Duodenal mucosa (tissue), 2 donors: ENCODE measurements at regions not wholly inside any gene's neighbourhood (a gene's known extent, or its start where the extent isn't known, plus 50 kb on each side); places are given as distances from the start of the nearest gene placed in this dataset.

Source experiments
- H3K27ac ChIP-seq: one replicate; pipeline ENCODE4 v1.7.0; 2013; ENCODE audit warnings: low read depth, low read length
- H3K27me3 ChIP-seq, 2 donors: one replicate each; pipeline ENCODE4 v1.7.0; 2013; ENCODE audit warnings: low read length in 2 of 2, control low read depth in 1 of 2; ENCODE audit not compliant: insufficient read depth in 2 of 2, control insufficient read depth in 1 of 2
- H3K36me3 ChIP-seq, 2 donors: one replicate each; pipeline ENCODE4 v1.7.0; 2013; ENCODE audit warnings: low read length in 2 of 2, control low read depth in 1 of 2; ENCODE audit not compliant: insufficient read depth in 2 of 2, control insufficient read depth in 1 of 2
- H3K4me1 ChIP-seq, 2 donors: one replicate each; pipeline ENCODE4 v1.7.0; 2013; ENCODE audit warnings: low read length in 2 of 2, control low read depth in 1 of 2; ENCODE audit not compliant: insufficient read depth in 2 of 2, control insufficient read depth in 1 of 2
- H3K4me3 ChIP-seq, 2 donors: one replicate each; pipeline ENCODE4 v1.7.0; 2013; ENCODE audit warnings: low read length in 2 of 2, low read depth in 1 of 2
- H3K9ac ChIP-seq, 2 donors: one replicate each; pipeline ENCODE4 v1.7.0; 2013; ENCODE audit warnings: low read length in 2 of 2, low read depth in 1 of 2
- H3K9me3 ChIP-seq, 2 donors: one replicate each; pipeline ENCODE4 v1.7.0; 2013; ENCODE audit warnings: low read length in 2 of 2, control low read depth in 1 of 2; ENCODE audit not compliant: control insufficient read depth in 1 of 2

- Histone ChIP-seq H3K9ac (no peak overlapping the region), H3K27me3 (no peaks in the 10 kb centered on the region), H3K9me3 (no peaks in the 10 kb centered on the region), H3K4me3 (no peak overlapping the region), H3K36me3 (no peaks in the 10 kb centered on the region), H3K27ac (no peak overlapping the region), H3K4me1 (no peaks in the 10 kb centered on the region)
Observed at GRCh38 chr6:133644892-133645619, 243.9 kb upstream of the TCF21 start.

GRCh38 chr6:133645966-133646740, 242.8 kb upstream of the TCF21 start:
- no peaks in the 10 kb centered on the region for H3K9me3 ChIP-seq
- H3K4me1 ChIP-seq, result no peaks in the 10 kb centered on the region
- H3K9ac ChIP-seq, result no peak overlapping the region
- no peaks in the 10 kb centered on the region for H3K36me3 ChIP-seq
- no peak overlapping the region for H3K4me3 ChIP-seq
- H3K27ac ChIP-seq, result no peak overlapping the region
- H3K27me3 ChIP-seq, result no peaks in the 10 kb centered on the region

GRCh38 chr6:133648581-133648980, 240.3 kb upstream of the TCF21 start:
- Histone ChIP-seq H3K4me3 (no peak overlapping the region), H3K36me3 (no peaks in the 10 kb centered on the region), H3K9ac (no peak overlapping the region), H3K27me3 (no peaks in the 10 kb centered on the region), H3K27ac (no peak overlapping the region), H3K4me1 (no peaks in the 10 kb centered on the region), H3K9me3 (no peaks in the 10 kb centered on the region)

GRCh38 chr6:133671376-133671775, 217.5 kb upstream of the TCF21 start:
- H3K36me3 ChIP-seq, result no peaks in the 10 kb centered on the region
- H3K4me1 ChIP-seq, result no peaks in the 10 kb centered on the region
- no peak overlapping the region for H3K9ac ChIP-seq
- H3K27ac ChIP-seq, result no peak overlapping the region
- H3K4me3 ChIP-seq, result no peak overlapping the region
- no peaks in the 10 kb centered on the region for H3K27me3 ChIP-seq
- H3K9me3 ChIP-seq, result no peaks in the 10 kb centered on the region

- Histone ChIP-seq H3K27ac (no peak overlapping the region), H3K4me3 (no peak overlapping the region), H3K27me3 (no peaks in the 10 kb centered on the region), H3K9me3 (no peaks in the 10 kb centered on the region), H3K9ac (no peak overlapping the region), H3K36me3 (no peaks in the 10 kb centered on the region), H3K4me1 (no peaks in the 10 kb centered on the region)
Observed at GRCh38 chr6:133673056-133673455, 215.9 kb upstream of the TCF21 start.

GRCh38 chr6:133674661-133675060, 214.3 kb upstream of the TCF21 start:
- Histone ChIP-seq H3K36me3 (no peaks in the 10 kb centered on the region), H3K27ac (no peak overlapping the region), H3K9ac (no peak overlapping the region), H3K4me1 (no peaks in the 10 kb centered on the region), H3K27me3 (no peaks in the 10 kb centered on the region), H3K4me3 (no peak overlapping the region), H3K9me3 (no peaks in the 10 kb centered on the region)

- Histone ChIP-seq H3K4me1 (no peaks in the 10 kb centered on the region), H3K27me3 (no peaks in the 10 kb centered on the region), H3K9ac (no peak overlapping the region), H3K27ac (no peak overlapping the region), H3K36me3 (no peaks in the 10 kb centered on the region), H3K9me3 (no peaks in the 10 kb centered on the region), H3K4me3 (no peak overlapping the region)
Observed at GRCh38 chr6:133680994-133681393, 207.9 kb upstream of the TCF21 start.

- Histone ChIP-seq H3K27me3 (no peaks in the 10 kb centered on the region), H3K9me3 (no peaks in the 10 kb centered on the region), H3K36me3 (no peaks in the 10 kb centered on the region), H3K4me3 (no peak overlapping the region), H3K4me1 (no peaks in the 10 kb centered on the region), H3K9ac (no peak overlapping the region), H3K27ac (no peak overlapping the region)
Observed at GRCh38 chr6:133681891-133682290, 207.0 kb upstream of the TCF21 start.

- Histone ChIP-seq H3K36me3 (no peaks in the 10 kb centered on the region), H3K9ac (no peak overlapping the region), H3K4me1 (no peaks in the 10 kb centered on the region), H3K4me3 (no peak overlapping the region), H3K27me3 (no peaks in the 10 kb centered on the region), H3K27ac (no peak overlapping the region), H3K9me3 (no peaks in the 10 kb centered on the region)
Observed at GRCh38 chr6:133682506-133683307, 206.2 kb upstream of the TCF21 start.

- Histone ChIP-seq H3K27ac (no peak overlapping the region), H3K9ac (no peak overlapping the region), H3K36me3 (no peaks in the 10 kb centered on the region), H3K27me3 (no peaks in the 10 kb centered on the region), H3K4me3 (no peak overlapping the region), H3K9me3 (no peaks in the 10 kb centered on the region), H3K4me1 (no peaks in the 10 kb centered on the region)
Observed at GRCh38 chr6:133683308-133683580, 205.7 kb upstream of the TCF21 start.
